ENCODE measurements at regions not wholly inside any gene's neighbourhood (a gene's known extent, or its start where the extent isn't known, plus 50 kb on each side); places are given as distances from the start of the nearest gene placed in this dataset.

GRCh38 chr3:28743271-28743670, 394.6 kb upstream of the AZI2 start:
- DNase-seq, result no peak

GRCh38 chr3:28743831-28744230, 395.2 kb upstream of the AZI2 start:
- no peak for DNase-seq

GRCh38 chr3:28745436-28745835, 396.8 kb upstream of the AZI2 start:
- DNase-seq, result no peak

GRCh38 chr3:28745916-28746617, 397.4 kb upstream of the AZI2 start:
- peak; percentile 87 for DNase-seq

GRCh38 chr3:28746990-28747389, 398.4 kb upstream of the AZI2 start:
- no peak for DNase-seq

GRCh38 chr3:28751864-28752263, 403.2 kb upstream of the AZI2 start:
- no peak for DNase-seq

- no peak for DNase-seq
These were observed 403.7 kb upstream of the AZI2 start for GRCh38 chr3:28752290-28752689.

GRCh38 chr3:28756056-28756455, 407.4 kb upstream of the AZI2 start:
- DNase-seq, result peak; percentile 52

GRCh38 chr3:28758115-28758514, 409.5 kb upstream of the AZI2 start:
- DNase-seq, result no peak

- no peak for DNase-seq
These were observed 412.8 kb upstream of the AZI2 start for GRCh38 chr3:28761375-28761774.

GRCh38 chr3:28765194-28765593, 416.6 kb upstream of the AZI2 start:
- DNase-seq, result no peak

- no peak for DNase-seq
These were observed 419.8 kb upstream of the AZI2 start for GRCh38 chr3:28768439-28768838.

- DNase-seq, result no peak
These were observed 429.3 kb upstream of the AZI2 start for GRCh38 chr3:28777806-28778475.

GRCh38 chr3:28780480-28780879, 431.9 kb upstream of the AZI2 start:
- no peak for DNase-seq

GRCh38 chr3:28781053-28781452, 432.4 kb upstream of the AZI2 start:
- no peak for DNase-seq

- no peak for DNase-seq
These were observed 437.8 kb upstream of the AZI2 start for GRCh38 chr3:28786446-28786845.

GRCh38 chr3:28788571-28788970, 439.9 kb upstream of the AZI2 start:
- DNase-seq, result no peak

GRCh38 chr3:28791713-28792255, 443.2 kb upstream of the AZI2 start:
- DNase-seq, result peak; percentile 29

- DNase-seq, result no peak
These were observed 444.0 kb upstream of the AZI2 start for GRCh38 chr3:28792604-28793003.

GRCh38 chr3:28799084-28799483, 450.5 kb upstream of the AZI2 start:
- DNase-seq, result no peak

GRCh38 chr3:28800203-28800602, 451.6 kb upstream of the AZI2 start:
- DNase-seq, result no peak

GRCh38 chr3:28808068-28808467, 459.4 kb upstream of the AZI2 start:
- DNase-seq, result no peak

GRCh38 chr3:28816017-28816416, 464.9 kb upstream of the RBMS3 start:
- no peak for DNase-seq

- no peak for DNase-seq
These were observed 456.6 kb upstream of the RBMS3 start for GRCh38 chr3:28824316-28824715.
